HCT116 (cell line): ENCODE measurements at regions not wholly inside any gene's neighbourhood (a gene's known extent, or its start where the extent isn't known, plus 50 kb on each side); places are given as distances from the start of the nearest gene placed in this dataset.

Source experiments
- ATAC-seq: fragments of 200-7000 bp; cut with Tn5 transposase; 2 replicates; pipeline ENCODE4 v1.9.1; 2020; ENCODE audit warnings: mild to moderate bottlenecking, moderate library complexity
- BruUV-seq: library from RNA; stranded (reverse); fragments of 400-500 nt; replicated peaks from 2 replicates; lab custom pipeline; 2021; lab: Mats Ljungman, UMichigan
- CTCF ChIA-PET: fragments of 300-600 bp; sonication (Branson Sonifier 250); formaldehyde crosslinking; loops from one replicate; lab custom pipeline; 2021; ENCODE audit warnings: antibody characterized with exemption; lab: Charles Lee
- POLR2A ChIA-PET: fragments of 300-600, 350-600 bp; sonication (Branson Sonifier 250); formaldehyde crosslinking; loops from one replicate; lab custom pipeline; 2021; ENCODE audit warnings: antibody characterized with exemption; lab: Charles Lee
- RAD21 ChIA-PET, 2 experiments: fragments of 300-600 bp; sonication (Branson Sonifier 250); formaldehyde crosslinking; loops; one replicate each; lab custom pipeline; 2023; ENCODE audit warnings: low total read pairs in 2 of 2; ENCODE audit not compliant: uncharacterized antibody in 2 of 2, unreplicated experiment in 2 of 2, low non-redundant PET in 1 of 2; lab: Charles Lee
- DNase-seq: peaks from one replicate; pipeline ENCODE4 v3.0.0-alpha.2; 2010; ENCODE audit warnings: low read depth, low spot score
- H2AFZ ChIP-seq: fragments of 200-600 bp; shearing (Covaris generic), sonication (generic); 2 replicates; pipeline ENCODE4 v1.6.1; 2017; ENCODE audit warnings: low read depth, mixed run types, mixed read lengths, antibody characterized with exemption, low read length; ENCODE audit not compliant: poor library complexity, severe bottlenecking
- H3K27ac ChIP-seq: 2 replicates; pipeline ENCODE4 v1.5.1; 2012; ENCODE audit warnings: low read depth, low read length
- H3K27me3 ChIP-seq: fragments of 200-600 bp; sonication (generic); 2 replicates; pipeline ENCODE4 v1.6.1; 2016; ENCODE audit warnings: mixed run types, low read length, mixed read lengths; ENCODE audit not compliant: insufficient read depth
- H3K36me3 ChIP-seq, 2 experiments: fragments of 200-500 bp in 1 of 2; fragments of 200-600 bp in 1 of 2; sonication (Bioruptor generic) in 1 of 2; sonication (generic) in 1 of 2; 2 replicates each; pipeline versions ENCODE4 v1.5.1 to v1.6.1; 2014 to 2016; ENCODE audit warnings: low read length in 2 of 2, inconsistent platforms in 1 of 2, mixed read lengths in 1 of 2, mixed run types in 1 of 2; ENCODE audit not compliant: insufficient read depth in 2 of 2, control insufficient read depth in 1 of 2
- H3K4me1 ChIP-seq, 2 experiments: fragments of 200-600 bp in 1 of 2; sonication (generic) in 1 of 2; 2 replicates each; pipeline versions ENCODE4 v1.5.1 to v1.6.1; 2012 to 2017; ENCODE audit warnings: low read length in 2 of 2, inconsistent platforms in 1 of 2, mild to moderate bottlenecking in 1 of 2, mixed read lengths in 1 of 2, mixed run types in 1 of 2, moderate library complexity in 1 of 2; ENCODE audit not compliant: insufficient read depth in 2 of 2, control insufficient read depth in 1 of 2
- H3K4me2 ChIP-seq: fragments of 200-600 bp; sonication (generic); 2 replicates; pipeline ENCODE4 v1.6.1; 2017; ENCODE audit warnings: mixed run types, low read length, mixed read lengths
- H3K4me3 ChIP-seq, 2 experiments: fragments of 200-600 bp in 1 of 2; sonication (generic) in 1 of 2; replicated peaks in 1 of 2; 2 replicates each; pipeline ENCODE4 v1.5.1; 2011 to 2016; ENCODE audit warnings: low read length in 2 of 2, control low read depth in 1 of 2, low read depth in 1 of 2, mild to moderate bottlenecking in 1 of 2, mixed read lengths in 1 of 2, mixed run types in 1 of 2
- H3K79me2 ChIP-seq: fragments of 200-600 bp; sonication (generic); 2 replicates; pipeline ENCODE4 v1.6.1; 2017; ENCODE audit warnings: mild to moderate bottlenecking, mixed run types, low read length, moderate library complexity, mixed read lengths; ENCODE audit not compliant: insufficient read depth
- H3K9ac ChIP-seq: fragments of 200-600 bp; sonication (generic); 2 replicates; pipeline ENCODE4 v1.6.1; 2016; ENCODE audit warnings: low read length, mixed read lengths
- H3K9me2 ChIP-seq: fragments of 200-600 bp; sonication (generic), shearing (Covaris generic); 2 replicates; pipeline ENCODE4 v1.6.1; 2017; ENCODE audit warnings: mixed run types, mild to moderate bottlenecking, moderate library complexity; ENCODE audit not compliant: insufficient read depth
- H3K9me3 ChIP-seq, 2 experiments: fragments of 200-500 bp in 1 of 2; fragments of 200-600 bp in 1 of 2; sonication (Bioruptor generic) in 1 of 2; sonication (generic) in 1 of 2; 2 replicates each; pipeline ENCODE4 v1.6.1; 2014 to 2017; ENCODE audit warnings: low read length in 2 of 2, mixed read lengths in 2 of 2, inconsistent platforms in 1 of 2, low read depth in 1 of 2, mild to moderate bottlenecking in 1 of 2, mixed run types in 1 of 2, moderate library complexity in 1 of 2; ENCODE audit not compliant: control insufficient read depth in 1 of 2, insufficient read depth in 1 of 2
- H4K20me1 ChIP-seq: fragments of 200-600 bp; sonication (generic), shearing (Covaris generic); 2 replicates; pipeline ENCODE4 v1.6.1; 2017; ENCODE audit warnings: mixed run types, mild to moderate bottlenecking, moderate library complexity; ENCODE audit not compliant: insufficient read depth
- EGR1 ChIP-seq: IDR thresholded peaks from 2 replicates; pipeline ENCODE4 v1.6.1; 2012; ENCODE audit warnings: low read depth
- ELF1 ChIP-seq: IDR thresholded peaks from 2 replicates; pipeline ENCODE4 v1.6.1; 2012; ENCODE audit warnings: low read depth, borderline replicate concordance
- EZH2 ChIP-seq: fragments of 200-600 bp; sonication (generic); IDR thresholded peaks from 2 replicates; pipeline ENCODE4 v1.6.1; 2017; ENCODE audit warnings: antibody characterized with exemption, mixed run types
- EZH2phosphoT487 ChIP-seq: fragments of 200-600 bp; IDR thresholded peaks from 2 replicates; pipeline ENCODE4 v1.6.1; 2018; ENCODE audit warnings: antibody characterized with exemption, borderline replicate concordance
- FOSL1 ChIP-seq: IDR thresholded peaks from 2 replicates; pipeline ENCODE4 v1.6.1; 2012; ENCODE audit warnings: low read depth
- POLR2AphosphoS5 ChIP-seq: IDR thresholded peaks from 2 replicates; pipeline ENCODE4 v1.6.1; 2011; ENCODE audit warnings: mild to moderate bottlenecking, low read depth, low read length, moderate library complexity
- RAD21 ChIP-seq: IDR thresholded peaks from 2 replicates; pipeline ENCODE4 v1.6.1; 2012; ENCODE audit warnings: low read depth, mild to moderate bottlenecking
- SIN3A ChIP-seq: IDR thresholded peaks from 2 replicates; pipeline ENCODE4 v1.6.1; 2012; ENCODE audit warnings: low read depth
- SP1 ChIP-seq: IDR thresholded peaks from 2 replicates; pipeline ENCODE4 v1.6.1; 2012; ENCODE audit warnings: low read depth
- SRF ChIP-seq: IDR thresholded peaks from 2 replicates; pipeline ENCODE4 v1.6.1; 2012; ENCODE audit warnings: low read depth
- TCF7L2 ChIP-seq: IDR thresholded peaks from 2 replicates; pipeline ENCODE4 v1.7.0; 2011; ENCODE audit warnings: borderline replicate concordance, inconsistent platforms; ENCODE audit not compliant: insufficient read depth, insufficient read length; ENCODE audit errors: extremely low read depth
- ZFX ChIP-seq: fragments of 450-650 bp; IDR thresholded peaks from 2 replicates; pipeline ENCODE4 v1.6.1; 2017
- ZNF274 ChIP-seq: fragments of 200-500 bp; sonication (Bioruptor generic); IDR thresholded peaks from 2 replicates; pipeline ENCODE4 v1.6.1; 2014; ENCODE audit warnings: mild to moderate bottlenecking, low read depth, low read length, inconsistent platforms
- intact Hi-C: fragments of 100-400 bp; cut with micrococcal nuclease; formaldehyde crosslinking; loops from 2 replicates; pipeline ENCODE4 v1.10.0; 2022
- TF ChIP-seq, protein P1 (sequence below): IDR thresholded peaks from 2 replicates; pipeline ENCODE4 v1.6.1; 2012
- TF ChIP-seq, protein P2 (sequence below): IDR thresholded peaks from 2 replicates; pipeline ENCODE4 v1.6.1; 2011; ENCODE audit warnings: mild to moderate bottlenecking, low read length, moderate library complexity; ENCODE audit not compliant: insufficient replicate concordance; ENCODE audit errors: extremely low read depth
- TF ChIP-seq, protein P3 (sequence below): IDR thresholded peaks from 2 replicates; pipeline ENCODE4 v1.6.1; 2012; ENCODE audit warnings: low read depth
- TF ChIP-seq, protein P4 (sequence below): IDR thresholded peaks from 2 replicates; pipeline ENCODE4 v1.6.1; 2012
- TF ChIP-seq, protein P5 (sequence below), 3 experiments: fragments of 200-600 bp in 1 of 3; sonication (generic) in 1 of 3; IDR thresholded peaks in 2 of 3; conservative IDR thresholded peaks in 1 of 3; 2 replicates each; pipeline ENCODE4 v1.5.1; 2012 to 2017; ENCODE audit warnings: low read depth in 2 of 3, low read length in 2 of 3, antibody characterized with exemption in 1 of 3, borderline replicate concordance in 1 of 3, control low read depth in 1 of 3, mild to moderate bottlenecking in 1 of 3, mixed read lengths in 1 of 3, mixed run types in 1 of 3, moderate library complexity in 1 of 3; ENCODE audit not compliant: insufficient read depth in 1 of 3

DNA sequence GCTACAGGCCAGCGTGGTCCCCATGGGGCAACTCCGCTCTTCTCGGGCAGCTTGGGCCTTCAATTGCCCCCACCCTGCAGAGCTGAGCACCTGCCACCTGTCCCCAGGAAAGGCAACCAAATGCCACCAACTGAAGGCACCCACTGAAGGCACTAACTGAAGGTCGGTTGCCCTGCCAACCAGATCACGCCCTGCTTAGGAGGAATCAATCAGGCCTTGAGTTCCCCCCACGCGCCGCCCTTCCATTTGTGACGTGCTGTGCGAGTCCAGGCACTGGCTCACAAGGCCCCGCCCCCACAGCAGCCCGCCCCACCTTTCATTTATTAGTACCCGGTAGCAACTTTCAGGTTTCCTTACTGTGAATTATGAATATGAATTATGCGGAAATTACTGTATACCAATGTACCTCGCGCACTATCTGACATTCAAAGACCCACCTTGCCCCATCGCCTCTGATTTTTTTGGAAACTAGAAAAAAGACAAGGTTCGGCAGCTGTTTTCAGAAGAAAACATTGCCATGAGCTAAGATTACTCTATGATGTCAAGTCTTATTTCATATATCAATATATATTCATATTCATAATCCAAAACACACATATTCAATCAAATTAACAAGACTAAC lies 83.6 kb upstream of the ABI1 start:
- RAD21 ChIA-PET = no interaction called here
- intact Hi-C loops = no loop called here
- Histone ChIP-seq H3K9me3 (no peaks in the 10 kb centered on the region), H3K9me2 (no peaks in the 10 kb centered on the region), H3K9ac (no peak overlapping the region), H3K36me3 (no peaks in the 10 kb centered on the region), H4K20me1 (no peaks in the 10 kb centered on the region), H3K27me3 (no peaks in the 10 kb centered on the region), H3K79me2 (no peaks in the 10 kb centered on the region), H3K27ac (no peak overlapping the region), H3K4me1 (no peaks in the 10 kb centered on the region), H3K4me2 (no peak overlapping the region), H2AFZ (no peak overlapping the region), H3K4me3 (no peak overlapping the region)
- TF ChIP-seq FOSL1 (no peak), ELF1 (no peak), RAD21 (no peak), EGR1 (no peak), POLR2AphosphoS5 (no peak), EZH2 (no peak), SP1 (no peak), TCF7L2 (no peak), SRF (no peak), ZNF274 (no peak), ZFX (no peak), SIN3A (no peak), EZH2phosphoT487 (no peak)
- TF ChIP-seq, protein P1, sequence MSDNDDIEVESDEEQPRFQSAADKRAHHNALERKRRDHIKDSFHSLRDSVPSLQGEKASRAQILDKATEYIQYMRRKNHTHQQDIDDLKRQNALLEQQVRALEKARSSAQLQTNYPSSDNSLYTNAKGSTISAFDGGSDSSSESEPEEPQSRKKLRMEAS = no peak
- TF ChIP-seq, protein P2, sequence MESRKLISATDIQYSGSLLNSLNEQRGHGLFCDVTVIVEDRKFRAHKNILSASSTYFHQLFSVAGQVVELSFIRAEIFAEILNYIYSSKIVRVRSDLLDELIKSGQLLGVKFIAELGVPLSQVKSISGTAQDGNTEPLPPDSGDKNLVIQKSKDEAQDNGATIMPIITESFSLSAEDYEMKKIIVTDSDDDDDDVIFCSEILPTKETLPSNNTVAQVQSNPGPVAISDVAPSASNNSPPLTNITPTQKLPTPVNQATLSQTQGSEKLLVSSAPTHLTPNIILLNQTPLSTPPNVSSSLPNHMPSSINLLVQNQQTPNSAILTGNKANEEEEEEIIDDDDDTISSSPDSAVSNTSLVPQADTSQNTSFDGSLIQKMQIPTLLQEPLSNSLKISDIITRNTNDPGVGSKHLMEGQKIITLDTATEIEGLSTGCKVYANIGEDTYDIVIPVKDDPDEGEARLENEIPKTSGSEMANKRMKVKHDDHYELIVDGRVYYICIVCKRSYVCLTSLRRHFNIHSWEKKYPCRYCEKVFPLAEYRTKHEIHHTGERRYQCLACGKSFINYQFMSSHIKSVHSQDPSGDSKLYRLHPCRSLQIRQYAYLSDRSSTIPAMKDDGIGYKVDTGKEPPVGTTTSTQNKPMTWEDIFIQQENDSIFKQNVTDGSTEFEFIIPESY = no peak
- TF ChIP-seq, protein P3, sequence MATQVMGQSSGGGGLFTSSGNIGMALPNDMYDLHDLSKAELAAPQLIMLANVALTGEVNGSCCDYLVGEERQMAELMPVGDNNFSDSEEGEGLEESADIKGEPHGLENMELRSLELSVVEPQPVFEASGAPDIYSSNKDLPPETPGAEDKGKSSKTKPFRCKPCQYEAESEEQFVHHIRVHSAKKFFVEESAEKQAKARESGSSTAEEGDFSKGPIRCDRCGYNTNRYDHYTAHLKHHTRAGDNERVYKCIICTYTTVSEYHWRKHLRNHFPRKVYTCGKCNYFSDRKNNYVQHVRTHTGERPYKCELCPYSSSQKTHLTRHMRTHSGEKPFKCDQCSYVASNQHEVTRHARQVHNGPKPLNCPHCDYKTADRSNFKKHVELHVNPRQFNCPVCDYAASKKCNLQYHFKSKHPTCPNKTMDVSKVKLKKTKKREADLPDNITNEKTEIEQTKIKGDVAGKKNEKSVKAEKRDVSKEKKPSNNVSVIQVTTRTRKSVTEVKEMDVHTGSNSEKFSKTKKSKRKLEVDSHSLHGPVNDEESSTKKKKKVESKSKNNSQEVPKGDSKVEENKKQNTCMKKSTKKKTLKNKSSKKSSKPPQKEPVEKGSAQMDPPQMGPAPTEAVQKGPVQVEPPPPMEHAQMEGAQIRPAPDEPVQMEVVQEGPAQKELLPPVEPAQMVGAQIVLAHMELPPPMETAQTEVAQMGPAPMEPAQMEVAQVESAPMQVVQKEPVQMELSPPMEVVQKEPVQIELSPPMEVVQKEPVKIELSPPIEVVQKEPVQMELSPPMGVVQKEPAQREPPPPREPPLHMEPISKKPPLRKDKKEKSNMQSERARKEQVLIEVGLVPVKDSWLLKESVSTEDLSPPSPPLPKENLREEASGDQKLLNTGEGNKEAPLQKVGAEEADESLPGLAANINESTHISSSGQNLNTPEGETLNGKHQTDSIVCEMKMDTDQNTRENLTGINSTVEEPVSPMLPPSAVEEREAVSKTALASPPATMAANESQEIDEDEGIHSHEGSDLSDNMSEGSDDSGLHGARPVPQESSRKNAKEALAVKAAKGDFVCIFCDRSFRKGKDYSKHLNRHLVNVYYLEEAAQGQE = no peak
- TF ChIP-seq, protein P4, sequence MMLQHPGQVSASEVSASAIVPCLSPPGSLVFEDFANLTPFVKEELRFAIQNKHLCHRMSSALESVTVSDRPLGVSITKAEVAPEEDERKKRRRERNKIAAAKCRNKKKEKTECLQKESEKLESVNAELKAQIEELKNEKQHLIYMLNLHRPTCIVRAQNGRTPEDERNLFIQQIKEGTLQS = no peak
- TF ChIP-seq, protein P5, sequence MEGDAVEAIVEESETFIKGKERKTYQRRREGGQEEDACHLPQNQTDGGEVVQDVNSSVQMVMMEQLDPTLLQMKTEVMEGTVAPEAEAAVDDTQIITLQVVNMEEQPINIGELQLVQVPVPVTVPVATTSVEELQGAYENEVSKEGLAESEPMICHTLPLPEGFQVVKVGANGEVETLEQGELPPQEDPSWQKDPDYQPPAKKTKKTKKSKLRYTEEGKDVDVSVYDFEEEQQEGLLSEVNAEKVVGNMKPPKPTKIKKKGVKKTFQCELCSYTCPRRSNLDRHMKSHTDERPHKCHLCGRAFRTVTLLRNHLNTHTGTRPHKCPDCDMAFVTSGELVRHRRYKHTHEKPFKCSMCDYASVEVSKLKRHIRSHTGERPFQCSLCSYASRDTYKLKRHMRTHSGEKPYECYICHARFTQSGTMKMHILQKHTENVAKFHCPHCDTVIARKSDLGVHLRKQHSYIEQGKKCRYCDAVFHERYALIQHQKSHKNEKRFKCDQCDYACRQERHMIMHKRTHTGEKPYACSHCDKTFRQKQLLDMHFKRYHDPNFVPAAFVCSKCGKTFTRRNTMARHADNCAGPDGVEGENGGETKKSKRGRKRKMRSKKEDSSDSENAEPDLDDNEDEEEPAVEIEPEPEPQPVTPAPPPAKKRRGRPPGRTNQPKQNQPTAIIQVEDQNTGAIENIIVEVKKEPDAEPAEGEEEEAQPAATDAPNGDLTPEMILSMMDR (IDR thresholded peaks at IDR 0.05 in 2 of 3, conservative IDR thresholded peaks at IDR 0.05 in 1 of 3; ENCODE audit: borderline replicate concordance in 1 of 3, insufficient read depth in 1 of 3, low read depth in 2 of 3, low read length in 2 of 3) = no peak
- ATAC-seq (no peak), DNase-seq (no peak)
- CTCF ChIA-PET = no interaction called here
- POLR2A ChIA-PET = no interaction called here
- BruUV-seq = no TSS peak
